ENCODE measurements at regions not wholly inside any gene's neighbourhood (a gene's known extent, or its start where the extent isn't known, plus 50 kb on each side); places are given as distances from the start of the nearest gene placed in this dataset.

- TF ChIP-seq CTCF (IDR thresholded peaks at IDR 0.05): no peak
- no peak for ATAC-seq
- H3K36me3 Mint-ChIP-seq (ENCODE audit: low read depth): no peaks in the 10 kb centered on the region
- POLR2A ChIA-PET: no interaction called here
- no peaks in the 10 kb centered on the region for H3K27me3 Mint-ChIP-seq
- H3K9me3 Mint-ChIP-seq: no peaks in the 10 kb centered on the region
- DNase-seq: no peak
- no peak overlapping the region for H3K27ac Mint-ChIP-seq
- H3K4me1 Mint-ChIP-seq (ENCODE audit: low read depth): no peaks in the 10 kb centered on the region
- intact Hi-C loops (cut with micrococcal nuclease): no loop called here
- no peak overlapping the region for H3K4me3 Mint-ChIP-seq
- CTCF ChIA-PET: interaction anchor here (1.5 kb wide), 1 partner anchor 11 kb away, joined by 4 read pairs; no protein-coding TSS in a partner anchor
Observed at GRCh38 chr5:50984640-50985039, 318.2 kb downstream of the PARP8 start.

- no peak for DNase-seq
- TF ChIP-seq CTCF (IDR thresholded peaks at IDR 0.05): no peak
- Mint-ChIP-seq H3K36me3 (ENCODE audit: low read depth) (no peaks in the 10 kb centered on the region), H3K4me3 (no peak overlapping the region), H3K4me1 (ENCODE audit: low read depth) (no peaks in the 10 kb centered on the region), H3K27ac (no peak overlapping the region), H3K27me3 (peaks cover 2% of the 10 kb centered on the region), H3K9me3 (no peaks in the 10 kb centered on the region)
- intact Hi-C loops (cut with micrococcal nuclease): no loop called here
- ChIA-PET CTCF (no interaction called here), POLR2A (no interaction called here)
- ATAC-seq: no peak
Observed at GRCh38 chr5:50990296-50990924, 324.0 kb downstream of the PARP8 start.

- Mint-ChIP-seq H3K27ac (no peak overlapping the region), H3K4me1 (ENCODE audit: low read depth) (no peaks in the 10 kb centered on the region), H3K36me3 (ENCODE audit: low read depth) (no peaks in the 10 kb centered on the region), H3K9me3 (no peaks in the 10 kb centered on the region), H3K27me3 (peaks cover 2% of the 10 kb centered on the region), H3K4me3 (no peak overlapping the region)
- TF ChIP-seq CTCF (IDR thresholded peaks at IDR 0.05): no peak
- ATAC-seq (no peak), DNase-seq (no peak)
- intact Hi-C loops (cut with micrococcal nuclease): no loop called here
- CTCF ChIA-PET: interaction anchor here (1.4 kb wide), 1 partner anchor 11 kb away, joined by 4 read pairs; no protein-coding TSS in a partner anchor
- POLR2A ChIA-PET: interaction anchor here (1.4 kb wide), 1 partner anchor 12 kb away, joined by 3 read pairs; no protein-coding TSS in a partner anchor
Observed at GRCh38 chr5:50995285-50995942, 329.0 kb downstream of the PARP8 start.

GRCh38 chr5:51001227-51001923 lies 334.9 kb downstream of the PARP8 start:
- Mint-ChIP-seq H3K4me3 (no peak overlapping the region), H3K4me1 (ENCODE audit: low read depth) (no peaks in the 10 kb centered on the region), H3K27ac (no peak overlapping the region), H3K27me3 (peaks cover 2% of the 10 kb centered on the region), H3K9me3 (no peaks in the 10 kb centered on the region), H3K36me3 (ENCODE audit: low read depth) (no peaks in the 10 kb centered on the region)
- DNase-seq (no peak), ATAC-seq (no peak)
- intact Hi-C loops (cut with micrococcal nuclease): no loop called here
- ChIA-PET POLR2A (no interaction called here), CTCF (no interaction called here)
- TF ChIP-seq CTCF (IDR thresholded peaks at IDR 0.05): no peak

GRCh38 chr5:51002368-51002767 lies 335.9 kb downstream of the PARP8 start:
- no peak overlapping the region for H3K4me3 Mint-ChIP-seq
- no peaks in the 10 kb centered on the region for H3K4me1 Mint-ChIP-seq (ENCODE audit: low read depth)
- ChIA-PET POLR2A (no interaction called here), CTCF (no interaction called here)
- intact Hi-C loops (cut with micrococcal nuclease): no loop called here
- H3K27ac Mint-ChIP-seq: no peak overlapping the region
- no peaks in the 10 kb centered on the region for H3K36me3 Mint-ChIP-seq (ENCODE audit: low read depth)
- no peak for ATAC-seq
- no peak for DNase-seq
- no peaks in the 10 kb centered on the region for H3K9me3 Mint-ChIP-seq
- peaks cover 2% of the 10 kb centered on the region for H3K27me3 Mint-ChIP-seq
- no peak for TF ChIP-seq CTCF (IDR thresholded peaks at IDR 0.05)

All from activated CD8-positive, alpha-beta T cell treated with anti-CD3 and anti-CD28 coated beads for 36 hours (primary cell).